Left ventricle myocardium superior (tissue), 1 donor: ENCODE measurements at regions not wholly inside any gene's neighbourhood (a gene's known extent, or its start where the extent isn't known, plus 50 kb on each side); places are given as distances from the start of the nearest gene placed in this dataset.
A peak's percentile ranks its signal among the peaks of the same experiment; 100 is the strongest.

ENCODE experiments used
- ATAC-seq: fragments of 200-7000 bp; cut with Tn5 transposase; one replicate; pipeline ENCODE4 v1.9.1; 2020; ENCODE audit warnings: mild to moderate bottlenecking, moderate library complexity
- DNase-seq: peaks from one replicate; pipeline ENCODE4 v3.0.0-alpha.2; 2020
- intact Hi-C: fragments of 100-400 bp; cut with micrococcal nuclease; formaldehyde crosslinking; loops from one replicate; pipeline ENCODE4 v1.11.0; 2022
- donor health status: DM: no; HTN: yes; CAD: no; lungs with severe emphysema.

GRCh38 chr6:100944644-100945043 lies 63.5 kb upstream of the ASCC3 start:
- DNase-seq (no peak), ATAC-seq (no peak)
- intact Hi-C loops: no loop called here

DNA sequence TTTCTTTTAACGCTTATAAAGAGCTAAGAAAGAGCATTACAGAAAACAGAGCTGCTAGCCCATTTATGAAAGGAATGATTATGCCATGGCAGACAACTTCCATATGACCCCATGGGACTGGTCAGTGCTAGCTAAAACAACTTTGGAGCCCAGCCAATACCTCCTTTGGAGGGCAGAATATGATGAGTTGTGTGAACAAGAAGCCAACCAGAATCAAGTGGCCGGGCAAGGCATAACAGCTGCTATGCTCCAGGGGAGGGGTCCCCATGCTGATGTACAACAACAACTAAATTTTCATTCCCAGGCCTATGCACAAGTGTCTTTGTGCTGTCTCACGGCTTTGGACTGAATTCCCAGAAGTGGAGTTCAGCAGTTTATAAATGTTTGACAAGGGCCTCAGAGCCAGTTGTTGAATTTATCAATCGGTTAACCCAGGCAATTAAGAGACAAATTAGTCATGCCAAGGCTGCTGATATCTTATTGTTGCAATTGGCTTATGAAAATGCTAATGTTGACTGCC lies 65.0 kb upstream of the ASCC3 start:
- intact Hi-C loops: no loop called here
- DNase-seq (no peak), ATAC-seq (no peak)

- intact Hi-C loops: no loop called here
- DNase-seq (no peak), ATAC-seq (no peak)
Measured at GRCh38 chr6:100946711-100947110, 65.6 kb upstream of the ASCC3 start.

DNA sequence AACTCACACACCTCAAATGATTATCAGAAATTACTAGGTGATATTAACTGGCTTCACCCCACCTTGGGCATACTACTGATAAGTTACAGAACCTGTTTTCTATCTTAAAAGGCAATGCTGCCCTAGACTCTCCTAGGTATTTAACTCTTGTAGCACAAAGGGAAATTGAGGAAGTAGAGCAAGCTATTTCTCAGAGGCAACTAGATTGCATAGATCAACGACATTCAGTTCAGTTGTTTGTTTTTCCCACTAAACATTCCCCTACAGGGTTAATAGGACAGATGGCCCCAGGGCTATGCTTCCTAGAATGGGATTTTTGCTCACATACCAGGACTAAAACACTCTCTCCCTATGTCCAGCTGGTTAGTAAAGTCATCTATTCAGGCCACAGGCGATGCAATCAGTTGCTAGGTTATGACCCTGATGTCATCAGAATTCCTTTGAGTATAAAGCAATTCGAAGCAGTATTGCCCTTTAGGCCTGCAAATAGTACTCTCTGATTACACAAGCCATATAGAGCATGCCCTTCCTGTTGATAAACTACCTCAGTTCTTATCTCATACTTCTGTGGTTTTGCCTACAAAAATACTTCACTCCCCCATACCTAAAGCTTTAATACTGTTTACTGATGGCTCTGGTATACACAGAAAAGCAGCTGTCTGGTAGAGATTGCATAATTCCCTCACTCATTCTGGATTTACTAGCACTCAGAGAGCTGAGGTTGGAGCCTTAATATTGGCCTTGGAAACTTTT lies 67.4 kb upstream of the ASCC3 start:
- no peak for ATAC-seq
- intact Hi-C loops: no loop called here
- DNase-seq: no peak

DNA sequence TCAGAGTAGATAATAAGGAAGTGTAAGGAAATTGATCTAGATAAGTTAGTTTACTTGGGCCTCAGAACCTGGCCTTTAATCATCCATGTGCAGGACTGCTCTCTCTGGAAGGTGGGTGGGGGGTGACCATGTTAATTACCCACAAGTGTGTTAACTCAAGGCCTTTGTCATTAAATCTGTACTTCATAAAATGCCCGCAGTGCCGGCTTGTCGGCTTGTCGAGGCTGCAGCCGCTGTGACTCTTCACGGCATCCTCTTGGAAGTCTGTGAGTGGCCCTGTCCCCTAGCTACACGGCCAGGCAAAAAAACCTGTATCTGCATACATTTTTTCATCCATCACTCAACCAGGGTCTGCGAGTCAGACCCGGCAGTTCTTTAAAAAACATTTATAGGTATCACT lies 70.9 kb upstream of the ASCC3 start:
- no peak for DNase-seq
- intact Hi-C loops: no loop called here
- ATAC-seq: no peak

DNA sequence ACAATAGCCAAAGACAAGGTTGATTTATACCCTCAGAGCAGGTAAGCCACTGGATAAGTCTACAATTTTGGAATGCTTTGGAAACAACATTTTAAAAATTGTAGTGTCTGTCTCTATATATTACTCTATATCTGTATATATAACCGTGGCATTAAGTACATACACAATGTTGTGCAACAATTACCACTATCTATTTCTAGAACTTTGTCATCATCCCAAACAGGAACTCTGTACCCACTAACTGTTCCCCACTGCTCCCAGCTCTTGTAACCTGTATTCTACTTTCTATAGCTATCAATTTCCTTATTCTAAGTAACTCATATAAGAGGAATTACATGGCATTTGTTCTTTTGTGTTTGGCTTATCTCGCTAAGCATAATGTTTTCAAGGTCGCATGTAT lies 78.2 kb upstream of the ASCC3 start:
- intact Hi-C loops: no loop called here
- ATAC-seq (no peak), DNase-seq (no peak)

DNA sequence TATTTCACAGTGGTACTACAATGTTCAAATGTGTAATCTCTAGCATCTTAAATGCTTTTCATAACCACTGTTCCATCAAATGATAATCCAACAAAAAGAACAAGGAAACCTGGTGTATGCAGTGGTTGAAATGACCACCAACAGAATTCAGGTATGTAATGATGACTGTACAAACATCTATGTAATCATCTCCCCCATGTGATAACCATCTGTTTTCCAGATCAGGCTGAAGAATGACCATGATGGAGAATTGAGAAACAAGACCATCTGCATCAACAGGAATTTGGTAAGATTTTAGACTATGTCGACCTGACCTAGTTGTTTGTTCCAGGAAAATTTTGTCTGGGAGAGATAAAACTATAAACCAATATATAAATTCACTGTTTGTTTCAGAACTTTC lies 81.3 kb upstream of the ASCC3 start:
- intact Hi-C loops: no loop called here
- DNase-seq (no peak), ATAC-seq (no peak)

DNA sequence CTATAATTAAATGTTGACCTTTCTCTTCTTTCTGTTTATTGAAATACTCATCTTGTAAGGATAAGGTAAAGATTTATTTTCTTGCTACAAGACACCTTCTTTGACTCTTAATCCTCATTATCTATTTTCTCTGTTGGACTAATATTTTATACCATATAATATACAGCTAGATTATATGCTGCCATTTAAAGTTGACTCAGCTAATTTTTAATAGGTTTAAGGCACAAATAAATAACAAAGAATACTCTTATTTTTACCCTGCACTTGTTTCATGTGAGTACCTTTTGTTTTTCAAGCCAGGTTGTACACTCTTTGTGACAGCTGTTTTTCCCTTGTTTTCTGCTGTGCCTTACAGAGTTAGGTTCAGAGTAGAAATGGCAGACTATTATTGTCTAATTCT lies 83.9 kb upstream of the ASCC3 start:
- no peak for DNase-seq
- no peak for ATAC-seq
- intact Hi-C loops: no loop called here

DNA sequence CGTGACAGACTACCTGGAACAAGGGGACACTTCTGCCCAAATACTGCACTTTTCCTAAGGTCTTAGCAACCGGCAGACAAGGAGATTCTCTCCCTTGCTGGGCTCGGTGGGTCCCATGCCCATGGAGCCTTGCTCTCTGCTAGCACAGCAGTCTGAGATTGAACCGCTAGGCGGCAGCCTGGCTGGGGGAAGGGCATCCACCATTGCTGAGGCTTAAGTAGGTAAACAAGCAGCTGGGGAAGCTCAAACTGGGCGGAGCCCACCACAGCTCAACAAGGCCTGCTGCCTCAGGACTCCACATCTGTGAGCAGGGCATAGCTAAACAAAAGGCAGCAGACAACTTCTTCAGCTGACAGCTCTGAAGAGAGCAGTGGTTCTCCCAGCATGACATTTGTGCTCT lies 87.8 kb upstream of the ASCC3 start:
- ATAC-seq: no peak
- DNase-seq: no peak
- intact Hi-C loops: no loop called here

DNA sequence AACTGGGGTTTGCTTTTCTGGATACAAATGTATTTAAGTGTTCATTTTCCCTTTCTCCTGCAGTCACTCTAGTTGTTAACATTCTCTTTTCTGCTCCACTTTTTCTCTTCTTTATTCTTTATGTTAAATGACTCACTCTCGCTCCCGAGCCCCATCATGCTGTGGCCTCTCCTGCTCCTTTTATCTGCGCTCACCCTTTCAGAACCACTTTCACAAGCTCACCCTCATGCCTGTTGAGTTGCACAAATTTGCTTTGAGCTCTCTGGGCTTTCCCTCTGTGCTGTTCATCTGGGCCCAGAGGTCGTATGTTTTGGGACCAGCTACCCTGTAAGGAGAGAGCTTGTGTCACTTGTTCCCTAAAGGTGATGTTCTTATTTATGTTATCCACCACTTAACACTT lies 98.1 kb upstream of the ASCC3 start:
- ATAC-seq (no peak), DNase-seq (no peak)
- intact Hi-C loops: no loop called here

- DNase-seq (no peak), ATAC-seq (no peak)
- intact Hi-C loops: no loop called here
Measured at GRCh38 chr6:100980949-100981348, 99.8 kb upstream of the ASCC3 start.

DNA sequence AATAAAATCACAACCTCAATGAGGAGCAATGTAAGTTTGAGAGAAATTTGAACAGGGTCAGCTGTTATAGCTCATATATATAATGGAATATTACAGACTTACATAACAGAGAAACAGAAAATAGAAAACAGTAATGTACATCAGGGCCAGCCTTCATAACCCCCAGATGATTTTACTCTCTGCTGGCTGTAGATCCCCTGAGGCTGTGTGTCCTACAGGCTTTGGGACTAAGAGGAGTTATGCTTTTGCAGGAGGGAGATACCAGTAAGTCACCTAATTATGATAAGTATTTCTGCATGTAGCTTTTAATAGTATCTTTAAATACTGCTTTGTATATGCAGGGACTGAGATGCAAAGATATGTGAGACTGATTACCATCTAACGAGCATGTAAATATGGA lies 105.8 kb upstream of the ASCC3 start:
- ATAC-seq: no peak
- DNase-seq: no peak
- intact Hi-C loops: no loop called here

DNA sequence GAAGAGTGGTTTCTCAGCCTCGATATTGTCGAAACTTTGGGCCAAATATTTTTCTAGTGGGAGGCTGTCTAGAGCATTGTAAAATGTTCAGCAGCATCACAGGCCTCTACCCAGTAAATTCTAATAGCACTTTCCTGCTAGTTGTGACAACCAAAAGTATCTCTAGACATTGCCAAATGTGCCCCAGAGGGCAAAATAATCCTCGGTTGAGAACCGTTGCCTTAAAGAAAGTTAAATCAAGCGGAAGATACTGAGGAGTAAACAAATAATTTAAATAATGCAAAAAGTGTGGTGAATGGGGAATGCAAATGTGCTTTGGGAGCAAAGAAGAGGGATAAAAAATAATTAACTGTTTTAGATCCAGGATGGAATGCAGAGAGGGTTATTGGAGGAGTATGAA lies 106.4 kb upstream of the ASCC3 start:
- intact Hi-C loops: no loop called here
- DNase-seq (no peak), ATAC-seq (no peak)

GRCh38 chr6:100988391-100988984 lies 107.4 kb upstream of the ASCC3 start:
- ATAC-seq (no peak), DNase-seq (no peak)
- intact Hi-C loops: no loop called here

GRCh38 chr6:100990070-100990469 lies 108.9 kb upstream of the ASCC3 start:
- intact Hi-C loops: no loop called here
- DNase-seq (no peak), ATAC-seq (no peak)

DNA sequence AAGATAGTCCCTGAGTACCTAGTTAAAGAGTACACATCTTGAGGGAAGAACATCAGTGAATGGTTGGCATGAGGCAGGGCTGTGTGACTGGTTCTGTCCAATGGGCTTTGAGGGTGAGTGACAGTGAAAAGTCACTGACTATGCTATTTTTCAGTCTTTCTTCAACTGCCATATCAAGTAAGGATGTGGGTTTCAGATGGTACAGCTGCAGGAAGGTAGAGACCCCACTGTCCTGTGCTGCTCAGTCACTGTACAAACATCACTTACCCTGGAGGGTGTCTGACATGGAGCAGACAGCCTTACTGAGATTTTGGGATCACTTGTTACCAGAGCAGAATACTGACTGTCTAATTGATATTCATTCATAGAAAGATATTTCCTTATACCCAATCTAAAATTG lies 115.3 kb upstream of the ASCC3 start:
- no peak for ATAC-seq
- no peak for DNase-seq
- intact Hi-C loops: no loop called here

DNA sequence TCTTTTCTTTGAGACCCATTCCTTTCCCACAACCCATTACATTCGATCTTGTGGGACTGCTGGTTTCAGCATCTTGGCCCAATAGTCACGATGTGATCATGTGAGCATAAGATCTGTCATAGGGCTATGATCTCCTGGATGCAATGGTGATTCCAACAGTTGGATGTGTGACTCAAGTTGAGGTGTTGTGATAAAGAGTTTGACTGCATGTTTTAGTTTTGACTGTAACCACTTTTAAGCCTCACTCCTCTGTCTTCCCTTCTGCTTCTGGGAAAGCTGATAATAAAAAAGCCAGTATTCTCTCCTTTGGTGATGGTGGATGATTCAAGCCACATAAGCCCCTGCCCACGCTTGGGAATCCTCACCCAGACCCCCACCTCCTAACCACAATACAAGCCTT lies 117.0 kb upstream of the ASCC3 start:
- DNase-seq (no peak), ATAC-seq (no peak)
- intact Hi-C loops: no loop called here

DNA sequence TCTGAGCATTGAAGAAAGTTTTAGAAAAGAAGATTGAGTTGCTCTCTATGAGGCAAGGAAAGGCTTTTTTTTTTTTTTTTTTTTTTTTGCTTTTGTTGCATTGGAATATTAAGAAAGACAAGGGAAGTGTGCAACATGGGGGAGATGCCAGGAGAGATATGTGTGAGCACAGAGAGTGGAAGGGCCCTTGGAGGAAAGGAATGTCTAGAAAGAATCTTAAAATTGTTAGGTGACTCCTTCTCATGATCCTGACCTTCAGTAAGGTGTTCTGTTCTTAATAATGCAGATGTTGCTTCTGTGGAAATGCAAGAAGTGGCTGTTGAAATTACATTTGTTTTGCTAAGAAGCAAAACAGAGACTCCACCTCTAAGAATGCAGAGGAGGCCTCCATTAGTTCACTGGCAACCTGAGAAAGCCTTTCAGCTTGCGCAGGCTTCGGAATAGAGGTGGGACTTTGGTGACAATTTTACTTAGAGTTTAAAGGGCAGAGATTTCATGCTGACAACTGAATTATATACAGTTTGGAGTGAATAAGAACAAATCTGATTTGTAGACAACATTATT lies 118.0 kb upstream of the ASCC3 start:
- DNase-seq (no peak), ATAC-seq (no peak)
- intact Hi-C loops: no loop called here

GRCh38 chr6:101000341-101000740 lies 119.2 kb upstream of the ASCC3 start:
- ATAC-seq (peak; percentile 82), DNase-seq (no peak)
- intact Hi-C loops: no loop called here

GRCh38 chr6:101001012-101001411 lies 119.9 kb upstream of the ASCC3 start:
- DNase-seq (no peak), ATAC-seq (peak; percentile 75)
- intact Hi-C loops: no loop called here

- ATAC-seq (no peak), DNase-seq (no peak)
- intact Hi-C loops: no loop called here
Measured at GRCh38 chr6:101001607-101002006, 120.5 kb upstream of the ASCC3 start.
